Mesothelial cell of epicardium (in vitro differentiated cells): ENCODE measurements at regions not wholly inside any gene's neighbourhood (a gene's known extent, or its start where the extent isn't known, plus 50 kb on each side); places are given as distances from the start of the nearest gene placed in this dataset.

Experiments used
- DNase-seq, 2 experiments: peaks; one replicate each; pipeline ENCODE4 v3.0.0; 2021; ENCODE audit warnings: low spot score in 2 of 2; ENCODE audit not compliant: unreplicated experiment in 2 of 2
- H3K27ac Mint-ChIP-seq: 2 replicates; pipeline ENCODE4 v1.8.0; 2021; ENCODE audit warnings: mixed read lengths
- H3K27me3 Mint-ChIP-seq: 2 replicates; pipeline ENCODE4 v1.8.0; 2021; ENCODE audit warnings: low read depth, mixed read lengths
- H3K36me3 Mint-ChIP-seq: 2 replicates; pipeline ENCODE4 v1.8.0; 2021; ENCODE audit warnings: mixed read lengths
- H3K4me1 Mint-ChIP-seq: 2 replicates; pipeline ENCODE4 v1.8.0; 2021; ENCODE audit warnings: mixed read lengths
- H3K4me3 Mint-ChIP-seq: 2 replicates; pipeline ENCODE4 v1.8.0; 2021; ENCODE audit warnings: mild to moderate bottlenecking, moderate library complexity, mixed read lengths
- H3K9me3 Mint-ChIP-seq: 2 replicates; pipeline ENCODE4 v1.8.0; 2021; ENCODE audit warnings: mixed read lengths
- TF ChIP-seq, protein P1 (sequence below): fragments of 200-600 bp; sonication (generic); IDR thresholded peaks from one replicate; pipeline ENCODE4 v1.5.0; 2021; ENCODE audit warnings: antibody characterized with exemption; ENCODE audit not compliant: unreplicated experiment

DNA sequence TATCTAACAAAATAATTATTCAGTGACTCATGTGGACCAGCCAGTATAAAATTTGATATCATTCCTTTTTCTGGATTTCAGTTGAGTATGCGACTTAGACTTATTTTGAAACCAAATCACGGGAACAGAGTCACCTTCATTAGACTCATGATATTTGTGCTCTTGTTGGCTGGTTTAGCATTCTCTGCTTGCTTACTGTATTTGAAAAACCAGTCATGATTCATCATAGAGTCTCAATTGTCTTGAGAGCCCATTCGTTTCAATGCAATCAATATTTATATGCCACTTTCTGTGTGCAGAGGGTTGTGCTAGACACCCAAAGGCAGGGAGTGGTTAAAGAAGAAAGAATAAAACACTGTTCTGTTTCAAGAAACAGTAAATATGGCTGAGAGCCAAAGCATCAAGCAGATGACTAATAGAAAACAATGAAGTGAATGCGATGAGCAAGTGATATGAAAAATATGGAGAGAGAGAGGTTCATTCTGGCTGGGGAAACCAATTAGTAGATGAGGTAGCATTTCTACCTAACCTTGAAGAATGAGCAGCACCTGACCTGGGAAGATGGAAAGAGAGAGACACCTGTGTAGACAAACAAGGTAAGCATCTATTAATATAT lies 99.6 kb upstream of the MBNL2 start:
- Mint-ChIP-seq H3K36me3 (no peaks in the 10 kb centered on the region), H3K27me3 (no peaks in the 10 kb centered on the region), H3K27ac (peak overlapping the region; percentile 10), H3K4me3 (no peak overlapping the region), H3K9me3 (no peaks in the 10 kb centered on the region), H3K4me1 (peaks cover 64% of the 10 kb centered on the region)
- no peak for DNase-seq
- TF ChIP-seq, protein P1, sequence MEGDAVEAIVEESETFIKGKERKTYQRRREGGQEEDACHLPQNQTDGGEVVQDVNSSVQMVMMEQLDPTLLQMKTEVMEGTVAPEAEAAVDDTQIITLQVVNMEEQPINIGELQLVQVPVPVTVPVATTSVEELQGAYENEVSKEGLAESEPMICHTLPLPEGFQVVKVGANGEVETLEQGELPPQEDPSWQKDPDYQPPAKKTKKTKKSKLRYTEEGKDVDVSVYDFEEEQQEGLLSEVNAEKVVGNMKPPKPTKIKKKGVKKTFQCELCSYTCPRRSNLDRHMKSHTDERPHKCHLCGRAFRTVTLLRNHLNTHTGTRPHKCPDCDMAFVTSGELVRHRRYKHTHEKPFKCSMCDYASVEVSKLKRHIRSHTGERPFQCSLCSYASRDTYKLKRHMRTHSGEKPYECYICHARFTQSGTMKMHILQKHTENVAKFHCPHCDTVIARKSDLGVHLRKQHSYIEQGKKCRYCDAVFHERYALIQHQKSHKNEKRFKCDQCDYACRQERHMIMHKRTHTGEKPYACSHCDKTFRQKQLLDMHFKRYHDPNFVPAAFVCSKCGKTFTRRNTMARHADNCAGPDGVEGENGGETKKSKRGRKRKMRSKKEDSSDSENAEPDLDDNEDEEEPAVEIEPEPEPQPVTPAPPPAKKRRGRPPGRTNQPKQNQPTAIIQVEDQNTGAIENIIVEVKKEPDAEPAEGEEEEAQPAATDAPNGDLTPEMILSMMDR: no peak

GRCh38 chr13:97124206-97124605 lies 97.9 kb upstream of the MBNL2 start:
- Mint-ChIP-seq H3K36me3 (no peaks in the 10 kb centered on the region), H3K4me1 (peaks cover 68% of the 10 kb centered on the region)
- TF ChIP-seq, protein P1: no peak

GRCh38 chr13:97124915-97125809 lies 97.0 kb upstream of the MBNL2 start:
- Mint-ChIP-seq H3K4me3 (peak overlapping the region; percentile 1), H3K27ac (peak overlapping the region; percentile 81), H3K27me3 (no peaks in the 10 kb centered on the region), H3K9me3 (peaks cover 4% of the 10 kb centered on the region), H3K4me1 (peaks cover 68% of the 10 kb centered on the region), H3K36me3 (no peaks in the 10 kb centered on the region)
- TF ChIP-seq, protein P1: no peak
- DNase-seq: peak in 1 of 2 experiments; percentile 42

More at GRCh38 chr13:97124206-97124605, 97.9 kb upstream of the MBNL2 start:
- no peak for DNase-seq
- H3K27ac Mint-ChIP-seq: peak overlapping the region; percentile 81
- peaks cover 2% of the 10 kb centered on the region for H3K9me3 Mint-ChIP-seq
- H3K27me3 Mint-ChIP-seq: no peaks in the 10 kb centered on the region
- no peak overlapping the region for H3K4me3 Mint-ChIP-seq

- H3K4me1 Mint-ChIP-seq: peaks cover 68% of the 10 kb centered on the region
Observed at GRCh38 chr13:97125810-97126738, 96.1 kb upstream of the MBNL2 start.

DNA sequence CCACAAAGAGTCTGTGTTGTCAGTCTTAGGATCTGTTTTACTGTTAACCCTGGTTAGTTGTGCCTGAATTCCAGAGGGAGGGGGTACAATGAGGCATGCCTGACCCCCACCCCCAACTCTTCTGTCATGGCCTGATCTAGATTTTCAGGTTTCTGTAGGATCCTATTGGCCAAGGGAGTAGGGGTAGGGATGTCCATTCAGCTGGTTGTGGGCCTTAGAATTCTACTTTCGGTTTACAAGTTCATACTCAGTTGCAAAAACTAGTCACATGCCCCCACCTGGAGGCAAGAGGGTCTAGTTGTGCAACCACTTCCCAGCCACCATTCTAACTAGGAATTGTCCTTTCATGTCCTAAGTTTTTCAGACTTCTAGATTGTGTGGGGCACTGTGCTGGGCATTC lies 94.3 kb upstream of the MBNL2 start:
- Mint-ChIP-seq H3K4me1 (peaks cover 65% of the 10 kb centered on the region), H3K4me3 (no peak overlapping the region), H3K36me3 (no peaks in the 10 kb centered on the region), H3K9me3 (peaks cover 4% of the 10 kb centered on the region), H3K27ac (peak overlapping the region; percentile 70), H3K27me3 (no peaks in the 10 kb centered on the region)
- TF ChIP-seq, protein P1: no peak
- no peak for DNase-seq

More at GRCh38 chr13:97125810-97126738, 96.1 kb upstream of the MBNL2 start:
- Mint-ChIP-seq H3K9me3 (peaks cover 4% of the 10 kb centered on the region), H3K27ac (peak overlapping the region; percentile 81), H3K36me3 (no peaks in the 10 kb centered on the region), H3K27me3 (no peaks in the 10 kb centered on the region), H3K4me3 (peak overlapping the region; percentile 1)
- TF ChIP-seq, protein P1: no peak
- DNase-seq: no peak
